ENCODE measurements at regions not wholly inside any gene's neighbourhood (a gene's known extent, or its start where the extent isn't known, plus 50 kb on each side); places are given as distances from the start of the nearest gene placed in this dataset.
"Not testable (repeated sequence)": the region's sequence is repeated elsewhere in the genome, so short reads cannot be mapped to it uniquely, and the experiment has no call there.

DNA sequence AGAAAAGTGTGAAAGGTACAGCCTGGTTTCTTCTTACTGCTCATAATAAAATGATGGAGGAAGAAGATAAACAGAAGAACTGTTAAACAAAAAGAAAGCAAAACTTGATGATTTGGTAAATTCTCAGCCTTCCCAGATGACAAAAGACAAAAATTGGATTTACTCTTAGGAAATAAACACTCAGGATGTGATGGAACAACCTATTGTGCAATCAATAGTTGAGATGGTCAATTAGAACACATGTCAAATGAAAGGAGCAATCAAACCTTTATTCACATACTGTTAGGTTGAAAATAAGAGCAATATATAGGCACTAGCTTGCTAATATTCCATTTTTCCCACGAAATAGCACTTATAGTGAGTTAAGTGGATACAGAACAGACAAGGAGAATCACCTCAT is 1174.0 kb upstream of the SLC39A10 start:
- no peak for DNase-seq (ENCODE audit: low read depth in 4 of 6, low spot score in 6 of 6)
- Histone ChIP-seq H3K36me3 (ENCODE audit: control insufficient read depth, insufficient read depth, low read length) (no peaks in the 10 kb centered on the region), H3K27ac (ENCODE audit: low read depth, low read length) (no peak overlapping the region), H3K9me3 (ENCODE audit: control insufficient read depth, insufficient read depth, low read length) (no peaks in the 10 kb centered on the region), H3K4me1 (ENCODE audit: control insufficient read depth, insufficient read depth, low read length) (no peaks in the 10 kb centered on the region), H3K27me3 (ENCODE audit: control insufficient read depth, insufficient read depth, low read length) (no peaks in the 10 kb centered on the region), H3K4me3 (ENCODE audit: low read depth, low read length) (no peak overlapping the region)
- WGBS (ENCODE audit: insufficient coverage): no CpG with 5 or more reads among the region's 1 CpG

DNA sequence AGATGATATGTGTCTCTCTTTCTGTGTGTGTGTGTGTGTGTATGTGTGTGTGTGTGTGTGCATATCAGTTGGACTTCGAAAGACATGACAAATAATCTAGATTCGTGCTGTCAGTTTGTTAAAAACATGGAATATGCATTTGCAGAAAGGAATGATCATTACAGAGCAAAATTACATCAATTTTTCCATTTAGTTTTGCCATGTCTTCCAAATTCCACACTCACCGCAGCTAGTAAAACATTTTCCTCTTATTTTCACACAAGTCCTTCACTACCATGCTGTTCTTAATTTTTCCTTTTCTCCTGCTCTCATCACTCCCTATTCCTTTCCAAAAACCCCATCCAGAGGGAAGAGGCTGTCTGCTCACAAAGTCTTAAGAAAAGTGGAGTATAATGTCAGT is 1191.4 kb upstream of the SLC39A10 start:
- no peaks in the 10 kb centered on the region for H3K36me3 ChIP-seq (ENCODE audit: control insufficient read depth, insufficient read depth, low read length)
- no peak for DNase-seq (ENCODE audit: low read depth in 4 of 6, low spot score in 6 of 6)
- H3K9me3 ChIP-seq (ENCODE audit: control insufficient read depth, insufficient read depth, low read length): no peaks in the 10 kb centered on the region
- no peak overlapping the region for H3K27ac ChIP-seq (ENCODE audit: low read depth, low read length)
- H3K4me1 ChIP-seq (ENCODE audit: control insufficient read depth, insufficient read depth, low read length): no peaks in the 10 kb centered on the region
- H3K27me3 ChIP-seq (ENCODE audit: control insufficient read depth, insufficient read depth, low read length): no peaks in the 10 kb centered on the region
- WGBS (ENCODE audit: insufficient coverage): no CpG with 5 or more reads among the region's 3 CpGs
- no peak overlapping the region for H3K4me3 ChIP-seq (ENCODE audit: low read depth, low read length)

DNA sequence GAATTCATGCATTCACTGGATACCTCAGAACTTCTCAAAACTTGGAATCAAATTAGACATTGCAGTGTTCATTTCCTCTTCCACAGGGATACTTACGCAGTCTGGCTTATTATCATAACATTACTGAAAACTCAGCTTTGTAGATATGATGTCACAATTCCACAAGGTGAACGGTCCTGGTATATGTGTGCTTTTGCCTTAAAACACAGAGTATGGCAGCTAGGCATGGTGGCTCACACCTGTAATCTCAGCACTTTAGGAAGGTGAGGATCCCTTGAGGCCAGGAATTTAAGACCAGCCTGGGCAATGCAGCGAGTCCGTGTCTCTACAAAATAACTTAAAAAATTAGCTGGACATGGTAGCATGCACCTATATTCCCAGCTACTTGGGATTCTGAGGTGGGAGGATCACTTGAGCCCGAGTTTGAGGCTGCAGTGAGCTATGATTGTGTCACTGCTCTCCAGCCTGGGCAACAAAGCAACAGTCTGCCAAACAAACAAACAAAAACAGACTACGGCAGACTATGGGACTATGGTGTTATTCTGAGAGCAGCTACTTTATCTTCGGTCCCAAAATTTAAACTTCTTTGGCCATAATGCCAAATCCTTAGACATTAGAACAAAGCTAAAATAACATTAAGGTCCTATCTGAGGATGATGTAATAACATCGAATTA is 1191.9 kb upstream of the SLC39A10 start:
- H3K4me3 ChIP-seq (ENCODE audit: low read depth, low read length): no peak overlapping the region
- no peaks in the 10 kb centered on the region for H3K9me3 ChIP-seq (ENCODE audit: control insufficient read depth, insufficient read depth, low read length)
- no peaks in the 10 kb centered on the region for H3K27me3 ChIP-seq (ENCODE audit: control insufficient read depth, insufficient read depth, low read length)
- no peak overlapping the region for H3K27ac ChIP-seq (ENCODE audit: low read depth, low read length)
- H3K36me3 ChIP-seq (ENCODE audit: control insufficient read depth, insufficient read depth, low read length): no peaks in the 10 kb centered on the region
- 100% methylated on average over 1 of the region's 8 CpGs for WGBS (ENCODE audit: insufficient coverage)
- no peaks in the 10 kb centered on the region for H3K4me1 ChIP-seq (ENCODE audit: control insufficient read depth, insufficient read depth, low read length)
- no peak for DNase-seq (ENCODE audit: low read depth in 4 of 6, low spot score in 6 of 6)

DNA sequence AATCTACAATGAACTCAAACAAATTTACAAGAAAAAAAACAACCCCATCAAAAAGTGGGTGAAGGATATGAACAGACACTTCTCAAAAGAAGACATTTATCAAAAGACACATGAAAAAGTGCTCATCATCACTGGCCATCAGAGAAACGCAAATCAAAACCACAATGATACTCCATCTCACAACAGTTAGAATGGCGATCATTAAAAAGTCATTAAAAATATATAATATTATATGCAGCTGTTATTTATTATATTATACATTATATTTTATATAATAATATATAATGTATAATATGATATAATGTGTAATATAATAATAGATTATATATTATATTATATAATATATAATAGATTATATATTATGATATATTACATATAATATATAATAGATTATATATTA is 1194.1 kb upstream of the SLC39A10 start:
- not testable (repeated sequence) for H3K27me3 ChIP-seq (ENCODE audit: control insufficient read depth, insufficient read depth, low read length); H3K27ac ChIP-seq (ENCODE audit: low read depth, low read length); DNase-seq (ENCODE audit: low read depth in 4 of 6, low spot score in 6 of 6); H3K4me1 ChIP-seq (ENCODE audit: control insufficient read depth, insufficient read depth, low read length); H3K36me3 ChIP-seq (ENCODE audit: control insufficient read depth, insufficient read depth, low read length); H3K4me3 ChIP-seq (ENCODE audit: low read depth, low read length); H3K9me3 ChIP-seq (ENCODE audit: control insufficient read depth, insufficient read depth, low read length)
- WGBS (ENCODE audit: insufficient coverage): no CpG with 5 or more reads among the region's 2 CpGs

DNA sequence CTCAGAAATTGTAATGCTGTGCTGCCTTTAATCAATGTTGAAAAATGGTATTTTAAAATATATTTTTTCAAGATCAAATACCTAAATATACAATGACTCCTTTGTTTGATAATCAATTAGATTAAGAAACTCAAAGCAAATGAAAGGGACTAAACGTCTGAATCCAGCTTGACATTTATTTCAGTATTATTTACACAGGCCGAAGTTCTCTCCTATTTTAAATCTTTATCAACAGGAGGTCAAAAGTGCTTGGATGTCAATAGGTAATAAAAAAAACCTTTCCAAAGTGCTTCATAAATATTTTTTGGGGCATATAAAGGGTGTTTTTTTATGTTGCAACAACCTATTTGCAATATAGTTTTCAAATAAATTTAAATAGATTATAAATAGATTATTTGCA is 1201.7 kb upstream of the SLC39A10 start:
- no peak for DNase-seq (ENCODE audit: low read depth in 4 of 6, low spot score in 6 of 6)

DNA sequence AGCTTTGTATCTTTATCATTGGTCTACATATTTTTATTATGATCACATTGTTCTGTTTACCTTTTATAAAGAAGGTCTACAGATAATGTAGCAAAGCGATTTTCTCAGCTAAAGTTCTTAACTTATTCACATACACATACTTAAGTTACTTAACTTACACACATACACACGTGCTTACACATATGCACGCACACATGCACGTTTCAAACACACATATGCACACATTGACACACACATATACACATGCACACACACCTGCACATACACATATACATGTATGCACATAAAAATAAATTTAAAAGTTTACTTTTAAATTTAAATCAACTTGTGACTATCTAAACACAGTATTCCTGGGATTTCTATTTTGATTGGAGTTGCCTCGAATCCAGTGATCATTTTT is 1204.5 kb upstream of the SLC39A10 start:
- Histone ChIP-seq H3K4me1 (ENCODE audit: control insufficient read depth, insufficient read depth, low read length) (no peaks in the 10 kb centered on the region), H3K27me3 (ENCODE audit: control insufficient read depth, insufficient read depth, low read length) (no peaks in the 10 kb centered on the region), H3K9me3 (ENCODE audit: control insufficient read depth, insufficient read depth, low read length) (no peaks in the 10 kb centered on the region), H3K36me3 (ENCODE audit: control insufficient read depth, insufficient read depth, low read length) (no peaks in the 10 kb centered on the region), H3K27ac (ENCODE audit: low read depth, low read length) (no peak overlapping the region), H3K4me3 (ENCODE audit: low read depth, low read length) (no peak overlapping the region)
- 84% methylated on average over 3 of the region's 5 CpGs for WGBS (ENCODE audit: insufficient coverage)
- DNase-seq (ENCODE audit: low read depth in 4 of 6, low spot score in 6 of 6): no peak

More for the DNA sequence above, 1201.7 kb upstream of the SLC39A10 start:
- H3K27me3 ChIP-seq (ENCODE audit: control insufficient read depth, insufficient read depth, low read length): no peaks in the 10 kb centered on the region
- no CpG with 5 or more reads among the region's 2 CpGs for WGBS (ENCODE audit: insufficient coverage)
- H3K4me3 ChIP-seq (ENCODE audit: low read depth, low read length): no peak overlapping the region
- no peaks in the 10 kb centered on the region for H3K4me1 ChIP-seq (ENCODE audit: control insufficient read depth, insufficient read depth, low read length)
- no peaks in the 10 kb centered on the region for H3K9me3 ChIP-seq (ENCODE audit: control insufficient read depth, insufficient read depth, low read length)
- no peaks in the 10 kb centered on the region for H3K36me3 ChIP-seq (ENCODE audit: control insufficient read depth, insufficient read depth, low read length)
- no peak overlapping the region for H3K27ac ChIP-seq (ENCODE audit: low read depth, low read length)

DNA sequence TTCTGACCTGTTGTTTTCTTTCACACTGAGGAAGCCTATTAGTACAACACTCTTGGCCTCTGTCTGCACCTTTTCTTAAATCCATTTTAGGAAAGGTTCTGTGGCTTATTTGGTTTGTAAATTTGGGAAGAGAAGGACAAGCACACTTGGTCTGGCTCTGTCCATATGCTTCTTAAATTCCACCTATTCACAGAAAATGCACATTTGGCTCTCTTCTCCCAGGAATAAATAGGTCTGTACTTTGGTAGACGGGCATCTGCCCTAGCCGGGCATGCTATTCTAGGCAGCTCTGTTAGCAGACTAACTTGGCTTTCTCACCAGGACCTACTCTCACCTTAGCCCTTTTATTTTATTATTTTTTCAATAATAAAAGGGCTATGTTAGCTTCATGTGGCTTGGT is 1211.8 kb upstream of the SLC39A10 start:
- Histone ChIP-seq H3K9me3 (ENCODE audit: control insufficient read depth, insufficient read depth, low read length) (no peaks in the 10 kb centered on the region), H3K27me3 (ENCODE audit: control insufficient read depth, insufficient read depth, low read length) (no peaks in the 10 kb centered on the region), H3K36me3 (ENCODE audit: control insufficient read depth, insufficient read depth, low read length) (no peaks in the 10 kb centered on the region), H3K4me3 (ENCODE audit: low read depth, low read length) (no peak overlapping the region), H3K27ac (ENCODE audit: low read depth, low read length) (no peak overlapping the region), H3K4me1 (ENCODE audit: control insufficient read depth, insufficient read depth, low read length) (no peaks in the 10 kb centered on the region)
- WGBS (ENCODE audit: insufficient coverage): 100% methylated on average over 2 of the region's 2 CpGs
- DNase-seq (ENCODE audit: low read depth in 4 of 6, low spot score in 6 of 6): no peak

DNA sequence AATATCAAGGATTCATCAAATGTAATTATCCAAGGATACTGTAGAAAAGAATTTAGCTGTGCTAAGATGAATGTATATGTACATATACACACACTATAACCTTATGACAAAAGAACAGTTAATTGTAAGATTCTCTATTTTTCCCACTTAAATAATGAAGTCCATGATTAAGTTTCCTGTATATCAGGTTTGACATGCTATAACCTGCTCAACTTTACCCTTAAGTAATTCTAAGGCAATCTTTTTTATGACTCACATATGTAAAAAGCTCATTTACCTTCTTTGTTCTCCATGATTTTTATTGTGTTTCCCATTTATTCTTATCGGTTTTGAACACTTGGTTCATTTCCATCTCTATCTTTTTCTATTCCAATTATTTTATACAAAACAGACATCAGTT is 1213.1 kb upstream of the SLC39A10 start:
- Histone ChIP-seq H3K9me3 (ENCODE audit: control insufficient read depth, insufficient read depth, low read length) (no peaks in the 10 kb centered on the region), H3K4me3 (ENCODE audit: low read depth, low read length) (no peak overlapping the region), H3K27ac (ENCODE audit: low read depth, low read length) (no peak overlapping the region), H3K4me1 (ENCODE audit: control insufficient read depth, insufficient read depth, low read length) (no peaks in the 10 kb centered on the region), H3K36me3 (ENCODE audit: control insufficient read depth, insufficient read depth, low read length) (no peaks in the 10 kb centered on the region), H3K27me3 (ENCODE audit: control insufficient read depth, insufficient read depth, low read length) (no peaks in the 10 kb centered on the region)
- no peak for DNase-seq (ENCODE audit: low read depth in 4 of 6, low spot score in 6 of 6)
- WGBS (ENCODE audit: insufficient coverage): no CpG with 5 or more reads among the region's 1 CpG

DNA sequence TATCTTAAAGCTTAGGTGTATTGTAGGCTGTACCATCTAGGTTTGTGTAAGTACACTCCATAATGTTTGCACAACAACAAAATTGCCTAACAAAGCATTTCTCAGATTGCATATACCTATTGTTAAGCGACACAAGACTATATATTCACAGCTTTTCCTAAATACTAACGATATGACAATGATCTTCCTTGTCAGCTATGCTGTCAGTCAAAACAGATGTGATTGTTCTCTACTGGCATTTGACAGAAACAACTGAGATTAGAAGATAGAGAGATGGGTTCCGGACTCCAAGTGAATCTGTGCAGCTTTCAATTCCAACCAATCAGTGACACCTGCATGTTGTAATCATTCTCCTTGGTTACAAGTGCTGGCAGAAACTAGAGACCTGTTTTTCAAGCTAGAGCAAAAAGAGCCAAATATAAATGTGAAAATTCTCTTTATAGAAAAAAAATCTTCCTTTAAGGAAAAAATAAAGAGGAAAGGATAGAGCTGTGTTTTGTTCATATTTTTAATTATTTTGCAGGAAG is 1232.3 kb upstream of the SLC39A10 start:
- 40% methylated on average over 1 of the region's 3 CpGs for WGBS (ENCODE audit: insufficient coverage)
- peak in 2 of 6 donors; percentile 11 to 32 for DNase-seq (ENCODE audit: low read depth in 4 of 6, low spot score in 6 of 6)
- no peaks in the 10 kb centered on the region for H3K4me1 ChIP-seq (ENCODE audit: control insufficient read depth, insufficient read depth, low read length)
- H3K9me3 ChIP-seq (ENCODE audit: control insufficient read depth, insufficient read depth, low read length): no peaks in the 10 kb centered on the region
- H3K27me3 ChIP-seq (ENCODE audit: control insufficient read depth, insufficient read depth, low read length): no peaks in the 10 kb centered on the region
- H3K4me3 ChIP-seq (ENCODE audit: low read depth, low read length): no peak overlapping the region
- no peak overlapping the region for H3K27ac ChIP-seq (ENCODE audit: low read depth, low read length)
- no peaks in the 10 kb centered on the region for H3K36me3 ChIP-seq (ENCODE audit: control insufficient read depth, insufficient read depth, low read length)

DNA sequence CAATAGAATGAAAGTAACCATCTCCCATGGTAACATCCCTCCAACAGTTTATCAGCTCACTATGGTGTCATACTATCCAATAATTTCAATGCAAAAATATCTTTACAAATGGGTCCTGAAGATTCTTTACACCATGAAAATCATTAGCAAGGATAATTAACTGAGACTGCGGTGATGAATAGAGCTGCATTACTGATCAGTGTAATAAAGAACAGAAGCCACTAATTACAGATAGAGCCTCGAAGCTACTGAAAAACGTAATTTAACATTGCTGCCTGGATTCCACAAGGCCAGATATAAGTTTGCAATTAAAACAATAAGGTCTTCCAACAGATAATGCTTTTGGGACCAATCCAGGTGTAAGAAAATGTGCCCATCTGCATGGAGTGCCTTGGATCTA is 1245.8 kb upstream of the SLC39A10 start:
- no peaks in the 10 kb centered on the region for H3K36me3 ChIP-seq (ENCODE audit: control insufficient read depth, insufficient read depth, low read length)
- H3K4me1 ChIP-seq (ENCODE audit: control insufficient read depth, insufficient read depth, low read length): no peaks in the 10 kb centered on the region
- H3K27ac ChIP-seq (ENCODE audit: low read depth, low read length): no peak overlapping the region
- no CpG with 5 or more reads among the region's 3 CpGs for WGBS (ENCODE audit: insufficient coverage)
- DNase-seq (ENCODE audit: low read depth in 4 of 6, low spot score in 6 of 6): peak in 2 of 6 donors; percentile 17 to 87
- no peaks in the 10 kb centered on the region for H3K9me3 ChIP-seq (ENCODE audit: control insufficient read depth, insufficient read depth, low read length)
- H3K27me3 ChIP-seq (ENCODE audit: control insufficient read depth, insufficient read depth, low read length): no peaks in the 10 kb centered on the region
- no peak overlapping the region for H3K4me3 ChIP-seq (ENCODE audit: low read depth, low read length)

All from spinal cord (tissue), 9 donors.